PC-9 (cell line): ENCODE measurements at regions not wholly inside any gene's neighbourhood (a gene's known extent, or its start where the extent isn't known, plus 50 kb on each side); places are given as distances from the start of the nearest gene placed in this dataset.

ENCODE experiments used
- CTCF ChIP-seq: fragments of 200-600 bp; sonication (generic); conservative IDR thresholded peaks from 2 replicates; pipeline ENCODE4 v1.6.1; 2017; ENCODE audit warnings: mixed run types, antibody characterized with exemption, mild to moderate bottlenecking, moderate library complexity
- EZH2 ChIP-seq: fragments of 200-600 bp; sonication (generic); IDR thresholded peaks from 2 replicates; pipeline ENCODE4 v1.8.0; 2017; ENCODE audit warnings: antibody characterized with exemption, low read depth

GRCh38 chr10:58887474-58887873 lies 289.0 kb upstream of the PHYHIPL start:
- TF ChIP-seq CTCF, result no peak
- TF ChIP-seq EZH2, result no peak
